ENCODE measurements at regions not wholly inside any gene's neighbourhood (a gene's known extent, or its start where the extent isn't known, plus 50 kb on each side); places are given as distances from the start of the nearest gene placed in this dataset.

- H4K20me1 ChIP-seq (ENCODE audit: insufficient read depth): no peaks in the 10 kb centered on the region
- H3K27me3 ChIP-seq (ENCODE audit: insufficient read depth, low read depth): no peaks in the 10 kb centered on the region
- no peak overlapping the region for H3K9ac ChIP-seq
- no peaks in the 10 kb centered on the region for H3K79me2 ChIP-seq (ENCODE audit: insufficient read depth, low read depth)
- TF ChIP-seq, protein P1, sequence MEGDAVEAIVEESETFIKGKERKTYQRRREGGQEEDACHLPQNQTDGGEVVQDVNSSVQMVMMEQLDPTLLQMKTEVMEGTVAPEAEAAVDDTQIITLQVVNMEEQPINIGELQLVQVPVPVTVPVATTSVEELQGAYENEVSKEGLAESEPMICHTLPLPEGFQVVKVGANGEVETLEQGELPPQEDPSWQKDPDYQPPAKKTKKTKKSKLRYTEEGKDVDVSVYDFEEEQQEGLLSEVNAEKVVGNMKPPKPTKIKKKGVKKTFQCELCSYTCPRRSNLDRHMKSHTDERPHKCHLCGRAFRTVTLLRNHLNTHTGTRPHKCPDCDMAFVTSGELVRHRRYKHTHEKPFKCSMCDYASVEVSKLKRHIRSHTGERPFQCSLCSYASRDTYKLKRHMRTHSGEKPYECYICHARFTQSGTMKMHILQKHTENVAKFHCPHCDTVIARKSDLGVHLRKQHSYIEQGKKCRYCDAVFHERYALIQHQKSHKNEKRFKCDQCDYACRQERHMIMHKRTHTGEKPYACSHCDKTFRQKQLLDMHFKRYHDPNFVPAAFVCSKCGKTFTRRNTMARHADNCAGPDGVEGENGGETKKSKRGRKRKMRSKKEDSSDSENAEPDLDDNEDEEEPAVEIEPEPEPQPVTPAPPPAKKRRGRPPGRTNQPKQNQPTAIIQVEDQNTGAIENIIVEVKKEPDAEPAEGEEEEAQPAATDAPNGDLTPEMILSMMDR (conservative IDR thresholded peaks at IDR 0.05; ENCODE audit: low read depth, low read length): no peak
- no peaks in the 10 kb centered on the region for H3K4me1 ChIP-seq (ENCODE audit: low read depth, poor library complexity, severe bottlenecking)
- H3K36me3 ChIP-seq (ENCODE audit: insufficient read depth): no peaks in the 10 kb centered on the region
- H3K4me3 ChIP-seq (IDR thresholded peaks at IDR 0.05; ENCODE audit: insufficient read depth, low read depth, low read length): no peak overlapping the region
- no peak overlapping the region for H3K27ac ChIP-seq
- no peak overlapping the region for H3K4me2 ChIP-seq
- no peak overlapping the region for H2AFZ ChIP-seq (ENCODE audit: low read depth)
These were observed 168.0 kb upstream of the IRX2 start for GRCh38 chr5:2919310-2920018.

DNA sequence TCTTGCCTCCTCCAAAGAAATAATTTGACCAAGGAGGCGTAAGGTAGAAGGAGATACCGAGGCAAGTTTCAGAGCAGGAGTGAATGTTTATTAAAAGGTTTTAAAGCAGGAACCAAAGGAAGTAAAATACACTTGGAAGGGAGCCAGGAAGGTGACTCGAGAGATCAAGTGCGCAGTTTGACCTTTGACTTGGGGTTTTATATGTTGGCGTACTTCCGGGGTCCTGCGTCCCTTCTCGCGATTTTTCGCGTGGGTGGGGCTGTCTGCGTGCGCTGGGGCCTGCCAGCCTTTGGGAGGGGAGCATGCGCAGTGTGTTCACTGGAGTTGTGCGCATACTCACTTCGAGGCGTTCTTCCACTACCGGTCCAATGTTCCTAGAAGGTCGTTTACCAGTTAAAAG is 166.0 kb upstream of the IRX2 start:
- Histone ChIP-seq H3K4me3 (IDR thresholded peaks at IDR 0.05; ENCODE audit: insufficient read depth, low read depth, low read length) (no peak overlapping the region), H4K20me1 (ENCODE audit: insufficient read depth) (no peaks in the 10 kb centered on the region), H3K27me3 (ENCODE audit: insufficient read depth, low read depth) (no peaks in the 10 kb centered on the region), H3K27ac (no peak overlapping the region), H3K4me1 (ENCODE audit: low read depth, poor library complexity, severe bottlenecking) (no peaks in the 10 kb centered on the region), H3K36me3 (ENCODE audit: insufficient read depth) (no peaks in the 10 kb centered on the region), H3K4me2 (no peak overlapping the region), H2AFZ (ENCODE audit: low read depth) (no peak overlapping the region), H3K9ac (no peak overlapping the region), H3K79me2 (ENCODE audit: insufficient read depth, low read depth) (no peaks in the 10 kb centered on the region)
- TF ChIP-seq, protein P1 (conservative IDR thresholded peaks at IDR 0.05; ENCODE audit: low read depth, low read length): no peak

- no peak overlapping the region for H3K4me3 ChIP-seq (IDR thresholded peaks at IDR 0.05; ENCODE audit: insufficient read depth, low read depth, low read length)
- no peaks in the 10 kb centered on the region for H3K4me1 ChIP-seq (ENCODE audit: low read depth, poor library complexity, severe bottlenecking)
- H3K27me3 ChIP-seq (ENCODE audit: insufficient read depth, low read depth): no peaks in the 10 kb centered on the region
- TF ChIP-seq, protein P1 (conservative IDR thresholded peaks at IDR 0.05; ENCODE audit: low read depth, low read length): no peak
- H2AFZ ChIP-seq (ENCODE audit: low read depth): no peak overlapping the region
- no peaks in the 10 kb centered on the region for H4K20me1 ChIP-seq (ENCODE audit: insufficient read depth)
- no peak overlapping the region for H3K27ac ChIP-seq
- no peaks in the 10 kb centered on the region for H3K79me2 ChIP-seq (ENCODE audit: insufficient read depth, low read depth)
- H3K4me2 ChIP-seq: no peak overlapping the region
- H3K9ac ChIP-seq: no peak overlapping the region
- no peaks in the 10 kb centered on the region for H3K36me3 ChIP-seq (ENCODE audit: insufficient read depth)
These were observed 165.6 kb upstream of the IRX2 start for GRCh38 chr5:2917093-2917492.

DNA sequence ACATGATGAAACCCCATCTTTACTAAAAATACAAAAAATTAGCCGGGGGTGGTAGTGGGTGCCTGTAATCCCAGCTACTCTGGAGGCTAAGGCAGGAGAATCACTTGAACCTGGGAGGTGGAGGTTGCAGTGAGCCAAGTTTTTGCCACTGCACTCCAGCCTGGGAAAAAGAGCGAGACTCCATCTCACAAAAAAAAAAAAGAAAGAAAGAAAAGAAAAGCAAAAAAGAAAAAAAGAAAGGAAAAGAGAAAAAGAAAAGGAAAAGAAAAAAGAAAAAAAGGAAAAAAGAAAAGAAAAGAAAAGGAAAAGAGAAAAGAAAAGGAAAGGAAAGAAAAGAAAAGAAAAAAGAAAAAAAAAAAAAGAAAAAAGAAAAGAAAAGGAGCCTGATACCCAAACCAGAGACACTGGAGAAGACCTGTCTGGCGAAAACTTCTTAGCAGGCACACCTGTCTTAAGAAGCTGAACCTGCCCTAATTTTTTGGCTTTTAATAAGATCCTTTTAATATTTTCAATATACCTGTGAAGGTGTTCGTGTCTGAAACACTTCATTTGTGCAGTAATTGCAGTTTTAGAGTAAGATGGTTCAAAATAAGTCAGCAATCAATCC is 164.7 kb upstream of the IRX2 start:
- Histone ChIP-seq H3K79me2 (ENCODE audit: insufficient read depth, low read depth) (no peaks in the 10 kb centered on the region), H3K4me1 (ENCODE audit: low read depth, poor library complexity, severe bottlenecking) (no peaks in the 10 kb centered on the region), H4K20me1 (ENCODE audit: insufficient read depth) (no peaks in the 10 kb centered on the region), H3K27ac (no peak overlapping the region), H3K4me2 (no peak overlapping the region), H2AFZ (ENCODE audit: low read depth) (no peak overlapping the region), H3K4me3 (IDR thresholded peaks at IDR 0.05; ENCODE audit: insufficient read depth, low read depth, low read length) (no peak overlapping the region), H3K36me3 (ENCODE audit: insufficient read depth) (no peaks in the 10 kb centered on the region), H3K9ac (no peak overlapping the region), H3K27me3 (ENCODE audit: insufficient read depth, low read depth) (no peaks in the 10 kb centered on the region)
- TF ChIP-seq, protein P1 (conservative IDR thresholded peaks at IDR 0.05; ENCODE audit: low read depth, low read length): no peak

Data from KMS-11 (cell line).